GM19240 (cell line): ENCODE measurements at regions not wholly inside any gene's neighbourhood (a gene's known extent, or its start where the extent isn't known, plus 50 kb on each side); places are given as distances from the start of the nearest gene placed in this dataset.
"Not testable (repeated sequence)": the region's sequence is repeated elsewhere in the genome, so short reads cannot be mapped to it uniquely, and the experiment has no call there.

Experiments used
- DNase-seq: peaks from one replicate; pipeline ENCODE4 v3.0.0; 2011; ENCODE audit warnings: low spot score; ENCODE audit not compliant: insufficient read length

GRCh38 chr4:115491686-115492085, 378.3 kb upstream of the NDST4 start:
- DNase-seq, result no peak

DNA sequence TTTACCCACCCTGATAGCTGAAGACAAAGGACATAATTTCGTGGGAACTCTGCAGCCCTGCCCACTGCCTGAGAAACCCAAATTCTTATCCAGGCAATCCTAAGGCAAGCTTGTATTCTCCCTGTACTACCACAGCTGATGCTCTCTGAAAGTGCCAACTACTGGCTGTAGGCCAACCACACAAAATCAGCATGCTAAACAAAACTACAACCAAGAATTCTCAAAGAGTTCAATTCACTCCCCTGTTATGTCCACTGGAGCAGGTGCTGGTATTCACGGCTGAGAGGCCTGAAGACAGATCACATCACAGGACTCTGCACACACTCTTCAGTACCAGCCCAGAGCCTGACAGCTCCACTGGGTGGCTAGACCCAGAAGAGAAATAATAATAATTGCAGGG, 375.9 kb upstream of the NDST4 start:
- no peak for DNase-seq

DNA sequence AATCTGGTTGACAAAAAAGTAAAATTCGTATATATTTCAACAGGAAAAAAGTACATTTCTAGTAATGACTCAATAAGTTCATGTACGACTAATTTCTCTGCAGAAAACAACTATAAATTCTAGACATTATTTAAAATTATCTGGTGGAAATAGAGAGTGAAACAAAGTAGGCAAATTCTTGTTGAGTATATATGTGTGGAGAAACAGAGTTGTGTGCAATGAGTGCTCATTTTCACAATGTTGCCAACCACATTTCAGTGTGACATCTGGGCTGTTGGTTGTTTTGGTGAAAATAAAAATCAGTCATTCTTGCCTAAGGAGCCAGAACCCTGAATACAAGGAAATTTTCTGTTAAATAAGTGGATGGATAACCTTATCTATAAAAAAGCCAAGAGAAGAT, 372.0 kb upstream of the NDST4 start:
- DNase-seq, result no peak

DNA sequence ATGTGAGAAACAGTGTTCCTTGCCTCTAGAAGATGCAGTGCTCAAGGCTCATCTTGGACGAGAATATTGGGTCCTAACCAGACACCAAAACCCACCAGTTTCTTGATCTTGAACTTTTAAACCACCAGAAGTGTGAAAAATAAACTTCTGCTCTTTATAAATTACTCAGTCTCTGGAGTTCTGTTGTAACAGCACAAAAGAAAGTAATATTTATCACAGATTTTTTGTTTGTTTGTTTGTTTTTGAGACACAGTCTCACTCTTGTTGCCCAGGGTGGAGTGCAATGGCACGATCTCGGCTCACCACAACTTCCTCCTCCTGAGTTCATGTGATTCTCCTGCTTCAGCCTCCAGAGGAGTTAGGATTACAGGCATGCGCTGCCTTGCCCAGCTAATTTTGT, 371.1 kb upstream of the NDST4 start:
- DNase-seq, result no peak

DNA sequence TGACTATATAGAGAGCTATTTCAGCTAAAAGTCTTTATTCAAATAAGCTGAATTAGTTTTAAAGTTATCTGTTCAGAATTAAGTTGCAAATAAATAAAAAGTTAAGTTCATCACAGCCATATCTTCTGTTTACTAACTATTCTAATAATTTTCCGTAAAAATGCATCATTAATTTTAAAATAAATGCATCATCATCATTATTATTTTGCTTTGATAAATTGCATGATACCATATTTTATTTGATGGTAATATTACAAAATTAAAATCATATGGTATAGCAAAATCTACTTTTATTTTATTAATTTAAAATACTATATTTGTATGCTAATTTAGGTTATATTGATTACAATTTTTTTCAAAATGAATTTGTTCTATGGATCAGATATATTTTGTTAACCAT, 357.3 kb upstream of the NDST4 start:
- DNase-seq, result no peak

DNA sequence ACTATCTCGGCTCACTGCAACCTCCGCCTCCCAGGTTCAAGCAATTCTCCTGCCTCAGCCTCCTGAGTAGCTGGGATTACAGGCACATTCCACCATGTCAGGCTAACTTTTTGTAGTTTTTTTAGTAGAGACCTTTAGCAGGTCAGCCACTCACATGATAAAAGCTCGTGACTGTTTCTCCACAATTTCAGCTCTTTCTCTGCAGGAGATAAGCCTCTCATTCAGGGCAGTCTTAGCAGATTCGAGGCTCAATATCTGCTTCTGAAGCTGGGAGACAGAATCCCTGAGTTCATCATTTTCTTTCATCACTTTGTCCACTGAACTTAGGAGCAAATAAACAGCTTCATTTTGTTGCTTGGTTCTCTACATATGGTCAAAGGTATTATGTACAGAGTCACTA, 345.9 kb upstream of the NDST4 start:
- not testable (repeated sequence) for DNase-seq

GRCh38 chr4:115456231-115456630, 342.8 kb upstream of the NDST4 start:
- DNase-seq, result no peak

- DNase-seq, result no peak
Measured at GRCh38 chr4:115454228-115454627, 340.8 kb upstream of the NDST4 start.

DNA sequence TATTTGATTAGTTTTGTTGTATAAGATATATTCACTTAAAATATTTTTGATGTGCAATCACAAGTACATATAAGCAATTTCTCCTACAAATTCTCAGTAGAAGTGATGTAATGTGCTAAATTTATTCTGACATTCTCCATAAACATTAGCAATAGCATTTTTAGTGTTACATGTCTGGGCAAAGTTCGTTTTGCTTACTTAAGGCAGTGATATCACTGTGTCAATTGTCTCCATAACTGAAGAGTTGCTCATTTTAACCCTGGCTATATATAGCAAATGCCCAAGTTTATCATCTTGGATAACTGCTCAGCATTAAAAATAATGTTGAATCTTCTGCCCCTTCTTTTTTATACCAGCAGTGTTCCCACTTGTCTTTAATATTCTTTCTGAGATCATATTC, 340.0 kb upstream of the NDST4 start:
- DNase-seq, result no peak

GRCh38 chr4:115452229-115452628, 338.8 kb upstream of the NDST4 start:
- not testable (repeated sequence) for DNase-seq

- no peak for DNase-seq
Measured at GRCh38 chr4:115437739-115438138, 324.3 kb upstream of the NDST4 start.

DNA sequence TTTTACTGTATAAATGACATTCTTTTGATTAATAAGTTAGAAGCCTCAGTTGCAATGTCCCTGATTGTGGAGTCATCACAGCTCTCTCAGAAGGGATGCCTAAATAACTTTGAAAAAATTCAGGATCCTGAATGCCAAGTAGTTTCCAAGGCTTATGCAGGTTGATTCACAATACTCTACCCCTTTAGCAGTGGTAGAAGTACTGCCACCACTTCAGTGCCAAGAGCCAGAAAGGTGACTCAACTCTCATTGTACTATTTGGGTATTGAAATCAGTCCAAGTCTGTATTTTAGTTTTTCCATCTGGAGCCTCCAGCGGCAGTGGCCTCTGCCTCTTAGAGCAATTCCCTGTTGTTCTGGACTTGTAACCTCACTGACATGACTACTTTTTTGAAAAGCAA, 320.1 kb upstream of the NDST4 start:
- no peak for DNase-seq

DNA sequence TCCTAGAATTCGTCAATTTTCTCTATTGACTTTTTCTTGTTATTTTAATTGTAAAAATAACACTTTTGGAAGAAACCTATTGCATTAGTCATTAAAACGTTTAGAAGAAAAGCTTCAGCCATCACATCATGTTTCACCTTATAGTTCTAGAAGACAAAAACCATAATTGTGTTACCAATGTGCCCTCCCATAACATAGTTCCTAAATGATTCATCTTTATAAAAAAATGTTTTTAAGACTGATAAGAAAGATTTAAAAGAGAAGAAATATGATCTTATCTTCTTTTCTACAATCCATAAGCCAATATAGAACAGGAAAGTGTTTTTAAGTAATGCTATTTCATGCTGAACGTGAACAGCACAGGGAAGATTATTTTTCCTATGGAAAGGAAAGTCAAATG, 316.6 kb upstream of the NDST4 start:
- no peak for DNase-seq

DNA sequence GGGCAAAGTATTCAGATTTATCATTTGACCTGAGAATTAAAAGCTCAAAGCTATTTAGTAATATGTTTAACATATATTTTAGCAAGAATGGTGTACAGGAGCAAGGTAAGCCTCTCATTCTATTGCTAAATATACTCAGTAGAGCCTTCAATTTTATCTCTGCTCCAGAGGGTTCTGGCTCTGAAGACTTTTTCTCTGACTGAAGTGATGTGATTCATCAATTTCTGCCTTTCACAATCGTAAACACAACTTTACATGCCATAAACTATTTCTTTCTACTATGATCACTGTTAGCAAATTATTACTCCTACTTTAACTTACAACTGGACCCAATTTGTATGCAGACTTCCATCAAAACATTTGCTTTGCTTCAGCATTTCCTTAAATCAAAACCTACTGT, 315.0 kb upstream of the NDST4 start:
- no peak for DNase-seq

DNA sequence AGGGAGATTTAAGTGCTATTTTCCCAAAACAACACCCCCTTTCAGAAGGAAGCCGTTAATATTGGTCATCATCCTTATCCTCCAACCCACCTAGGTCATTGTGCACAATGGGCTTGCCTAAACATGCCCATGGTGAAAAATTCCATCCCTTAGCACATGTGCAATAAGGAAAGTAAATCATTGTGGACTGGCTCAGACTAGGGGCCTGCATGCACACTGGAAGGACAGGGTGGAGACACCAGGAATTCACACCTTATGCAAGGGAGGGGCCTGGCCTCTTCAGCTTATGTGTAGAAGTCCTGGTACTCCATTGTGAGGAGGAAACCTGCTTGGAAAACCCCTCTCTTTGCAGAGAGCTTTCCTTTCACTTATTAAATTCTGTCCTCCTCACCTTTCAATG, 311.4 kb upstream of the NDST4 start:
- DNase-seq, result no peak

DNA sequence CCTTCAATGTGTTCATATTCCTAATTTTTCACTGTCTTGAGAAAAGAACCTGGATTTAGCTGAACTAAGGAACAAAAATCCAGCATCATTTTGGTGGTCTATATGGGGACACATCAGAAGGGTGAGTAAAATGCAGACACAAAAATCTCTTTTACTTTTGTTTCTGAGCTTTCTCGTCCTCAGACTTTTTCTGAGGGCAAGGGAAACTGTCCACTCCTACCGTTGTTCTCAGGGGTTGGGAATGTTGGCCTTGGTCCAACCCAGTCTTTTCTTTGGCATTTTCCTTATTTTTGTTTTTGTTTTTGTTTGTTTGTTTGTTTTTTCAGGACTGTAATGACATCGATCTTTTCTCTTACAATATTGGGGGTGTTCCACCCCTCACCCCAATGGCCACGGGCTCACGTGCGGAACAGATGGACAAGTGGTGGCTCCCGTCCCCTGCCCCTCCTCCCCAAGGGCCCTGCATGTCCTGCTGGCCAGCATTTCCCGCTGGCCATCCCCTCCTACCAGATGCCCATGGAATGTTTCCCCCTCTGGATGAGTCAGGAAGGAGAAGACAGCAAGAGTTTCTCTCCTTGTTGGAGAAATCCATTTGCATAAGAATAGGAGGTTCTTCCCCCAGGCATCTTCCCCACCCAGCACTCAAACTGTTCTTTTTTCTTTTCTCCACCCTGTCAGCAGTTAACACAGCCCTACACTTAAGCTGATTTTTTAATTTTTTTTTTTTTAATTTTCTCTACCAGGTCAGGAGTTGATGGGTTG, 305.4 kb upstream of the NDST4 start:
- DNase-seq, result no peak

GRCh38 chr4:115396034-115396433, 282.6 kb upstream of the NDST4 start:
- DNase-seq, result no peak

GRCh38 chr4:115376866-115377265, 263.4 kb upstream of the NDST4 start:
- no peak for DNase-seq

DNA sequence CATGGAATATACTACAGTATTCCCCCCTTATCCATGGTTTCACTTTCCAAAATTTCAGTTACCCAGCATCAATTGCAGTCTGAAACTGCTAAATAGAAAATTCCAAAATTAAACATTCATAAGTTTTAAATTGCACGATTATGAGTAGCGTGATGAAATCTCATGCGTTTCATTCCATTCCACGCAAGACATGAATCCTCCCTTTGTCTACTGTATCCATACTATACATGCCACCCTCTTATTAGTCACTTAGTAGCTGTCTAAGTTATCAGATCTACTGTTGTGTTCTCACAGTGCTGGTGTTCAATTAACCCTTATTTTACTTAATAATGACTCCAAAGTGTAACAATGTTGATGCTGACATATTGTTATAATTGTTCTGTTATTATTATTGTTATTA, 261.2 kb upstream of the NDST4 start:
- DNase-seq, result no peak

DNA sequence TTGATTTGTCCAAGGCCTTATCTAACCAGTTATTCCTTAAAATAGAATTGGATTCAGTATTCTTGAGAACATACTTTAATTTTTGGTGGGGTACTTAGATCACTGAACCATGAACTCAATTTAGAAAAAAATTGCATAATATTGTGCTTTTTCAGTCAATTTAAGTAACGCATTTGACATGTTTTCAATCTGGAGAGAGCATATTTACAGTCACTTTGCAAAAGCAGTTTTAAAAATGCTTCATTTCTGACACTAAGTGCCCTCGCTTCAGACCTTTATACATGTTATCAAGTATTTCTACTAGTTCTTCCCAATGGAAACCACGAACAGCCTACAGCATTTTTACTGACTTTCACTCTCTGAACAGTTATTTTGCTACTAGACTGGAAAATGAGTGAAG, 257.1 kb upstream of the NDST4 start:
- no peak for DNase-seq

GRCh38 chr4:115370012-115370411, 256.6 kb upstream of the NDST4 start:
- no peak for DNase-seq

GRCh38 chr4:115366390-115366789, 253.0 kb upstream of the NDST4 start:
- DNase-seq, result no peak

DNA sequence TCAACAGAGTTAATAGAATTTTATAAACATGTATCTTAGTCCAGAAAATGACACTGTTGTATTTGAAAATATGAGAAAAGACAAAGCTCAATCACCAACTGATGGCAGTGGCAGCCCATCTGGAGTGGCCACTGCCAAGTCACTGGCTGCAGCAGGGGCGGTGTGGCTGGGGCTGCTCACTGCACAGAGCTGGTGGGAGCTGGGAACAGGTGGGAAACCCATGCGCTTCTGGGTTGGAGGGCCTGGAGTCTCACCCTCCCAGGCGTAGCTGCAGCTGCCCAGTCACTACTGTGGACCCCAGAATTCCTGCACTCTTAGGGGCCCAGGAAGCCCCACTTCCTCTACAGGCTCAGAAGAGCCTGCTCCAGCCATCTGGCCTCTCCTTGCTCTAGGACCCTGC, 251.8 kb upstream of the NDST4 start:
- no peak for DNase-seq

DNA sequence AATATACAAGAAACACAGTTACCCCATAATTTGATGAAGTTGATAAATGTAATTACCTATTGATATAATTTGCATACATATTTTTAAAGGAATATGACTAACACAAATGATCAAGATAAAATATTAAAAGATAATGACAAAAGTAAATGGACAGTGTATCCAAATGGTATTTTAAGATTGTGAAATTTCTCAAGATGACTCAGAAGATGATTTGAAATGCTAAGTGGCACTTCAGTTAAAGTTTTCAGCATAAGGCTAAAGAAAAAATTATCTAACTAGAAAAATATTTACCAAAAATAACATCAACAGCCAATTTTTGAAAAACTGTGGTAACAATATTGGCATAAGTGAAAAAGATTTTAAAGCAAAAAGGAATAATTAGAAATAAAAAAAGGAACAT, 248.4 kb upstream of the NDST4 start:
- no peak for DNase-seq
